HG02763 (cell line): ENCODE measurements at regions not wholly inside any gene's neighbourhood (a gene's known extent, or its start where the extent isn't known, plus 50 kb on each side); places are given as distances from the start of the nearest gene placed in this dataset.

Experiments used
- ATAC-seq: cut with Tn5 transposase; IDR thresholded peaks from one replicate; pipeline ENCODE4 v1.9.1; 2021; ENCODE audit warnings: mild to moderate bottlenecking, moderate library complexity; ENCODE audit not compliant: unreplicated experiment

DNA sequence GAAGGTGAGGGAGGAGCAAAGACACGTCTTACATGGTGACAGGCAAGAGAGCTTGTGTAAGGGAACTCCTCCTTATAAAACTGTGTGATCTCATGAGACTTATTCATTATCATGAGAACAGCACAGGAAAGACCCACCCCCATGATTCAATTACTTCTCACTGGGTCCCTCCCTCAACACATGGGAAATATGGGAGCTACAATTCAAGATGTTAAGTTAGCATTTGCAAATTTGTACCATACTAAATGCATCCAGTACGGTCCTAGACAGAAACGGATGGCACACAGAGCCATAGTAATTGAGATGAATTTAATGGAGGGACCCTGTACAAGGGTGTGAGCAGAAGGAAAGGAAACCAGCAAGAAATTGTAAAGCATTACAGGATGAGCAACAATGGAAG lies 765.8 kb upstream of the API5 start:
- no peak for ATAC-seq

GRCh38 chr11:42552786-42553185 lies 759.0 kb upstream of the API5 start:
- ATAC-seq = no peak

DNA sequence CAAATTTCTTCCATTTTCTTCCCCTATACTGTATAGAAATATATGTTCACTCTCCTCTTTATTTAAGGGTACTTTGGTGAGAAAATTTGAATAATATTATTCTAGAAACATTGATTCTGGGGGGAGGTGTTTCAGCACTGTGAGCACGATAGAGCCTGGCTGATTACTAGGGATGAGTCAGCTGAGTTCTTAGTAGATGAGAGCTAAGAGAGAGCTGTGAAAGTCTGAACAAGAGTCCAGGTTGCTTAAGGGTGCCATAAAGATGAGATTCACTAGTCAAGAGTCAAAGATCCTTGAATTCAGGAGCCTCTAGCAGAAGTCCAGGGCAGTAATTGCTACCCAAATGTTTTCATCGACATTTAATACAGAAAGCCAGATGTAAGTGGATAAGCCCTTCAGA lies 756.6 kb upstream of the API5 start:
- ATAC-seq = no peak

GRCh38 chr11:42571131-42571877 lies 740.5 kb upstream of the API5 start:
- no peak for ATAC-seq

DNA sequence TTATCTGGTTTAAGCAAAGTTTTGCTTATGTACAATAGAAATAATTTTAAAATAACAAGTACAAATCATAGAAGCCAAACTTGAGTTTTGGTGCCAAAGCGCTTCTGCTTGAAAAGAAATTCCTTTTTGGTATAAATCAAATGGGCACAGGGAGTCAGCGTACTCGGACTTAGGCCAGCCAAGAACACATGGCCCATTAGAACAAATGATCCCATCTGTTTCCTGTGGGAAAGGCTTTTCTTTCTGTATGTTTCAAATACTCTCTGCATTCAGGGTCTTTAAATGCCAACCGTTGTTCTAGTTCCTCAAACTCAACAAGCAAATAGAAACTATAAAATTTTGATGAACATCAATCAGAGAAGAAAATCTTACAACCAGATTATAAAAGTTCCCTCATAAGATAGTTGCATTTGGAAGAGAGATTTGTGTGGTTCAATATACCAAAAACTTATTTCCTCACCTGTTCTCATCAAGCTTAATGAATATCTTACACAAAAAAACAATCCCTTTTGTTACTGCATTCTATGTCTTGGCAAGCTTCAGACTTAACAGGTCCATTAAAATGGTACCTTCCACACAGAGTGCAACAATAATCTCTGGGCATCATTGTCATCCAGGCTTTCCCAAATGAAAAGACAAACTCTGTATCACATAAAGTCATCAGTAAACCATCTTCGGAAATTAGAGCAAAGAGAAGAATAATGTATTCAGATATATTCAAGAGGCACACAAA lies 739.8 kb upstream of the API5 start:
- ATAC-seq = no peak

DNA sequence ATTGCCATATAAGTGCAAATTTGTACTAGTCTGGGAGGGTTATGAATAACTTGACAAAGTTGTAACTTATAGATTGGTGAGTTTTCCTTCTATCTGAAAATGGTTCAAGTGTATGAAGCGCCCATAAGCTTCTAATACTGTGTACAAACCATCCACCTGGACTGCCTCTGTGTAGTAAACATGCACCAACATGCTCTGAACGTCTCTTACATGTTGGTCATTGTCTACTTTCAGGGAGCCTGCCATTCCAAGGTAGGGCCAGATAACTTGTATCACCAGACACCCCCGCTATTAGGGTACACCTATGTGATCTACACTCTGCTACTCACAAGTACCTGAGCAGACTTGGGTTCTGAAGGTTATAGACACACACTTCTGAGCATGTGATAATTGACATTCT lies 735.5 kb upstream of the API5 start:
- ATAC-seq = no peak

GRCh38 chr11:42589286-42589685 lies 722.5 kb upstream of the API5 start:
- ATAC-seq = no peak

GRCh38 chr11:42591841-42592240 lies 720.0 kb upstream of the API5 start:
- ATAC-seq = no peak

- ATAC-seq = no peak
Observed at GRCh38 chr11:42593441-42593840, 718.4 kb upstream of the API5 start.

- no peak for ATAC-seq
Observed at GRCh38 chr11:42595876-42596275, 715.9 kb upstream of the API5 start.

DNA sequence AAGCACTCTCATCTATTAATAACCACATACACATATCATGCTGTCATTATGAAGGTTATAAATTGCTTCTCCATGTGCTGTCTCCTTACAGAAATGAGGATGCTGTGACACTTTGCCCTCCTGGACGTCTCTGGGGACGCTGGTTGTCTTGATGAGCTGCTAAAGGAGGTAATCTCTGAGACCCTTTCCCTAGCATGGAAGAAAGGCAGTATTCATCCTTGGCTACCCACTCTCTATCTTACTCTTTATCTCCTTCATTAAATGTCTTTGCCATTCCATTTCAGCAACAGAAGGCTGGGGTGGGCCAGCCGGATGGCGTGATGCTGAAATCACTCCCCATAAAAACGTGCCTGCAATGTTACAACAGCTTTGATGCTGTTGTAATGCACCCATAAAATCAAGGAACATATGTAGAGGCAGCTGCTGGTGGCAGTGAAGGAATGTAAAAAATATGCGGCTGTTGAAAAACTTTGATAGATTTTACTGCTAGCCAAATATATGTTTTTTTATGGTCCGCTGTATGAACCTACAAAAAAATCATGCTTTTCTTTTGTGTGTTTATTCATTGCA lies 715.1 kb upstream of the API5 start:
- ATAC-seq = no peak

DNA sequence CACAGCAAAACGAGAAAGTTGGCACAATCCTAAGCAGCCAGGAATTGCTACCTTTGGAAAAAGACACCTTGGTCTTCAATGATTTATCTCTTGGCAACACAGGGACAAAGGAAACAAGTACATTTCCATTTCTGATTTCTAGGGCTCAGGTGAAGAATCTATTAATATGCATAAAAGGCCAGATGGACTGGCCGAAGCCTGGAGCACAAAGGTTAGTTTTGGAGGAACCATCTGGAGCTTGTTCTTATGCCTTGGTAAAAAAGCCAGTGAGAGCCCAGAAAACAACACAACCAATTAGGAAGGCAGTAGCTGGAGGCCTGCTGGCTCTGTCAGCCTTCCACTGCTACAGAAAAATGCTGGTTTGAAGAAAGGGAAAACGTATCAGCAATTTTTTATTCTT lies 713.5 kb upstream of the API5 start:
- ATAC-seq = no peak

DNA sequence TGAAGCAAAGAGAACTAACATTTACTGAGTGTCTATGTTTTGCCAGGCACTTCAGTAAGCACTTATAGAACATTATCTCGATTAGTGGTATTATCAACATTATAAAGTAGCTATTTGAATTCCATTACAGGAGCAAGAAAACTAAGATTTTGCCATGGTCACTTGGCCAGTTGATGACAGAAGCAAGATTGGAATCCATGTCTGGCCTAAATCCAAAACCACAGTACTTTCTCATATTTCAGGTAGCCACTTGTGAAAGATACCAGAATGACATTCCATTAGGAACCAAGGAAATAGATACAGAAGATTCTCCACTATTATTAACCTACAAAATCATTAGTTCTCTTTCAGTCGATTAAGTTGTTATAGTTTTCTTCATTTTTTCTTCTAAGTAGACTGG lies 691.0 kb upstream of the API5 start:
- no peak for ATAC-seq

DNA sequence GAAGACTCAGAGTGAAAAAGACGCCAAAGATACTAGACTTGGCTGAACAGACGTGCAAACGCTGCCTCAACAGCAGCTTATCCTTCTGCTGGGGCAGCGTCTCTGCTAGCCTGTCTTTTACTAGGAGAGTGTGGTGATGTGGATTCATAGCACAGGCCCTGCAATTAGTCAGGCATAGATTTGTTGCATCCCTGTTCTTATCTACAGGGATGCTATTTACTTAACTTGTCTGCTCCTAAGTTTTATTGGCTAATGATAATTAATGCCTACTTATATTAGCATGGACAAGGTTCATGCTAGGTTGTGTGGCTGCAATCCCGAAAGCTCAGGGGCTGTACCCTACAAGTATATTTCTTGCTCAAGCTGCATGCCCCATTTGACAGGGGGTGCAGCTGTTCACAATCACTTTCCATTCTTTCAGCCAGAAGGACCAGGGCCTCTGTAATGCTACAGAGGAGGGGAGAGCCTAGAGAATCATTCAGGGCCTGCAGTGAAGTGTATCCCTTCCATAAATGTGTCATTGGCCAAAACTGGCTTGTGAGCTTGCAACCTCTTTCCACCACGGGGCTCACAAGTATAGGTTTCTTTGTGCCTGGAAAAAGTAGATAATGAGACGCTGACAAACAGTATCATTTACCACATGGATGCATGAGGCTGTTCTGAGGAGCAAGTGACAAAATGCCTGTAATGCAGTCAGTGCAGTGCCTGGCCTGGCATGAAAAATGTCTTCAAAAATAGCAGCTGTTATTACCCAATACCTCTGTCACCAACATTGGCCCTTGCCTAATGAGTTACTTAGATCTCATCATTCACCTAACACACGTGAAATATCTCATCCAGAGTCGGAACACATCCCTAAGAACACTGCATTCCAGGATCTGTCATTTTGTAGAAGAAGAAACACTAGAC lies 685.8 kb upstream of the API5 start:
- ATAC-seq = no peak

DNA sequence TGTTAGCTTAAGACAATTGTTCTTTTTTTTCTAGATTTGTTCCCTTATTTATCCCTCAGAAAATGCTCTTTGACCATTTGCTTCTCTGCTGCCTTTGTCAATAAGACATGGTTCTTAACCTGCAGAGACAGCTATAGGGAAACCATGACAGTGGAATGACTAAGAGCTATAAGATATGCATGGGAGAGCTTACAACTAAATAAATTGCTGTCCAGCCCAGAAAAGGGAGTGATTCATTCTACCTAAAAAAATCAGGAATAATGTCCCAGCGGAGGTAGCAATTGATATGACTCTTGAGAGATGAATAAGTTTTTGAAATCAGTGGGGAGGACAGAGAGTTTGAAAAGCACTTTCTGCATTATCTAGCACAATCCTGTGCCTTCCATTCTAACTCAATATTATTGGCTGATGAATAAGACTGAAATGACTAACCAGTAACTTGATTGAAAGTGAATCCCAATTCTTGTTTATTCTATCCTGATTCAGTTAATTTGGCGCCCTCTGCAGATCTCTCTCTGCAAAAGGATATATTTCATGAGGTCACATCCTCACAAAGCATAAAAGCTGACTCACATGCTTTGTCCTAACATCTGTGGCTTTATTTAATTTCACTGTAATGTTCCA lies 680.5 kb upstream of the API5 start:
- ATAC-seq = no peak

- no peak for ATAC-seq
Observed at GRCh38 chr11:42646959-42647358, 664.8 kb upstream of the API5 start.

- no peak for ATAC-seq
Observed at GRCh38 chr11:42647993-42648392, 663.8 kb upstream of the API5 start.

GRCh38 chr11:42651621-42652020 lies 660.2 kb upstream of the API5 start:
- no peak for ATAC-seq

- no peak for ATAC-seq
Observed at GRCh38 chr11:42657169-42657568, 654.6 kb upstream of the API5 start.

DNA sequence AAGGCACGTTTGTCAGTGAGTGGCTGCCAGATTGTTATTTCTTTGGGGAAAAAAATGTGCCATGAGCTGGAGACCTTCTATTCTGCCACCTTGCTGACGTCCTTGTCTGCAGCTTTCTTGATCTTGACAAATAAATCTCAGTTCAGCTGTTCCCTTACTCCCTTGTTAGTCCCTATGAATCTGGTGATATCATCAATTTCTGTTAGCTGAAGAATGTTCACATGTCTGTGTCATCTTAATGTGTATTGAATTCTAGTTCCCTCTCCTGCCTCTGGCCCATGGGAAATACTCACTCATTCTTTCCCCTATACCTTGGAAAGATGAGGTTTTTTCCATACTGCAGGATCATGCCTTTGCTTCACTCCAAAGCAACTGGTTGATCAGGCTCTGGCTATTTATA lies 649.9 kb upstream of the API5 start:
- ATAC-seq = no peak
